GM19238 (cell line): ENCODE measurements at regions not wholly inside any gene's neighbourhood (a gene's known extent, or its start where the extent isn't known, plus 50 kb on each side); places are given as distances from the start of the nearest gene placed in this dataset.

Source experiments
- DNase-seq: peaks from one replicate; pipeline ENCODE4 v3.0.0; 2011; ENCODE audit warnings: low spot score; ENCODE audit not compliant: insufficient read length

- no peak for DNase-seq
These were observed 91.4 kb upstream of the LRIG1 start for GRCh38 chr3:66592016-66592761.

GRCh38 chr3:66592927-66593625 is 92.3 kb upstream of the LRIG1 start:
- no peak for DNase-seq

DNA sequence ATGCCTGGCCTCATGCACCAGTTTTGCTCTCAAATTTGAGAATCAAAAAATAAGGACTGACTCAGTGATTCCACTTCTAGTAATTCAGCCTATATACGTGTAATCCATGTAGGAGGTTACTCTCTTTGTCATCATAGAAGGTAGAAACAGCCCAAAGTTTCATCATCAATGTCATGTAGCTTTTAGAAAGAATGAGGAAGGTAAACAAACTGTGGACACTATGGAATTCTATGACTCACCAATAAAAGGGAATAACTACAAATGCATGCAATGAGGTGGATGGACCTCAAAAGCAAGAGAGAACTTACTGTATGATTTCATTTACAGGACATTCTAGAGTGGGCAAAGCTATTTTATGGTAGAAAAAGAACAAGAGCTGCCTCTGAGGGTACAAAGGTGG is 93.2 kb upstream of the LRIG1 start:
- no peak for DNase-seq

DNA sequence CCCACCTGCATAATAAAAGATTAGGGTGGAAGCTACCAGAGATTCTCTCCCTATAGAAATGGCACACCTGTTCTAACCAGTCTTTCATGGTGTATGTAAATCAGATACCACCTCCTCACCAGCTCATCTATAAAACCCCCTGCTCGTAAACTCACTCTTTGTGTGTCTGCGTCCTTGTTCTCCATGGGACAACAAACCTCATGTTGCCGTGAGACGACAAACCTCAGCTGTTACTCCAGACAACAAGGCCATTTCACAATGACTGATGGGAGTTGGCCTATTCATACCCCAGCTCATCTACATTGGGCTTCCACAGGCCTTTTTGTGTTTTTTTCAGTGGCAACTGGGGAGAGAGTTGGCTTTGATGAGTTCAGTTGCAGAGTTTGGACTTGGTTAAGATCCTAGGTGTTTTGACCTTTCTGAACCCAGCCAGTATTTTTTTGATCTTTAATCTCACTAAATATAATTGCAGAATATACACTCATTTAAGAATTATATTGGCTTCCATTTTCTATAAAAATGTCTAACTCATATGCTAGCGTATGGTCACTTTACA is 96.6 kb upstream of the LRIG1 start:
- DNase-seq: no peak

DNA sequence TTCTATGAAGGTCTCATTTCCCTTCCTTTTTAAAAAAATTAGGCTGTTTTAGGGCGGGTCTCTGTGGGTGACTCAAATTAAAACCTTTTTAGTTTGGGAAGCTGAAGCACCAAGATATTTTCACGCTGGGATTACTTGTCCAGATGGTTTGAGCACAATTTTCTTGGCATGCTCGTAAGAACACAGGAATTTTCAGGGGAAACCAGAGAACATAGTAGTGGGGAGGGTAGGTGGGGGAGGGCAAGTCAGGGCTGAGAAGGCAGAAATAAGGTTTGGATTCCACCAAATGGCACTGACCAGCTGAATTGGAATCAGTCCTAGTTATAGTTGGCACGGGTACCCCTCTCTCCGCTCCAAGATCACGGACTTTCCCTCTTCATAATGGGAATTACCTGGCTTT is 97.3 kb upstream of the LRIG1 start:
- no peak for DNase-seq

DNA sequence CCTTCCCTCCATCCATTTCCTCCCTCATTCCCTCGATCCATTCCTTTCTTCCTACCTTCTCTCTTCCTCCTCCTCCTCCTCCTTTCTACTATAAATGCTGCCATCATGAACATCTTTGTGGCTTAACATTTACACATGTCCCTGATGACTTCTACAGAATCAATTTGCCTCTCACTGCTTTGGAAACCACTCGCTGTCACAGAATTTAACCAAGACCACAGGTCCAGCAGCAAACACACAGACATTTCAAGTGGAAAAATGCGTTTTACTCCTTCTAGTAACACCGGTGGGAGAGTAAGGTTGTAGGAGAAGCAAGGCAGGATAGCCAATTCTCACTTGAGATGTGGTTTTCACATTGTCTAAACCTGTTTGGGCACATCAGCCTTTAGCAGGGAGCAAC is 101.4 kb upstream of the LRIG1 start:
- no peak for DNase-seq

DNA sequence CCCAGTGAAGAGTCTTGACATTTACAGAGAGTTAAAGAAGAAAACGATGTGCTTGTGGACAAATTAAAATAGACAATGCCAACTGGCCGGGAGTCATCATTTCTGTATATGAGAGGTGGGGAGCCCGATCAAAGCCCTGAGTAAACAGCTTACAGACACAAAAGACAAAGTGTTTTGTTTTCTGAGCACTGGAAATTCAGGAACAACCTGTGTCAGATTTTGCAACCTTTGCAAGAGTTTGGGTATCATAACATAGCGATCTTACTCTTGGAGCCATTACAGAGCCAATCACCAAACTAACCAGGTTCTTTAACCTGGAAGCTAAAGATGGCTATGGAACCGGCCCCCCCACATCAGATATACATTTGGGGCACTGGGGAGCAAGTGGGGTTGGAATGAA is 101.9 kb upstream of the LRIG1 start:
- DNase-seq: no peak

GRCh38 chr3:66603151-66603611 is 102.4 kb upstream of the LRIG1 start:
- no peak for DNase-seq

DNA sequence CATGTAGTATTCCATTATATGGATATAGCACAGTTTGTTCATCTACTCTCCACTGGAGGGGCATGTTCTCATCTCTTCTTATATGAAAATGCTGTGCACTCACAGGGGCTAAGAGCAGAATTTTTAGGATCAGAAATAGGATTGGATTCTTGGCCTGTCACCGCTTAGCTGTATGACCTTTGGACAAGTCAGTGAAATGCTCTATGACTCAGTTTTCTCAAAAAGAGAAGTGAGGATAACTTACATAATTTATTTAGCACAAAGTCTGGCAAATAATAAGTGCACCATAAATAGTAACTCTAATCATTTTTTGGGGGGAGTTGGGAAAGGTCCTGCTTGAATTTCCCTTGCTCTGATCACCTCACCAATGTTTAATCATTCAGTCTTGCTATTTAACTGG is 103.7 kb upstream of the LRIG1 start:
- DNase-seq: no peak

- DNase-seq: no peak
These were observed 105.3 kb upstream of the LRIG1 start for GRCh38 chr3:66606126-66606525.

DNA sequence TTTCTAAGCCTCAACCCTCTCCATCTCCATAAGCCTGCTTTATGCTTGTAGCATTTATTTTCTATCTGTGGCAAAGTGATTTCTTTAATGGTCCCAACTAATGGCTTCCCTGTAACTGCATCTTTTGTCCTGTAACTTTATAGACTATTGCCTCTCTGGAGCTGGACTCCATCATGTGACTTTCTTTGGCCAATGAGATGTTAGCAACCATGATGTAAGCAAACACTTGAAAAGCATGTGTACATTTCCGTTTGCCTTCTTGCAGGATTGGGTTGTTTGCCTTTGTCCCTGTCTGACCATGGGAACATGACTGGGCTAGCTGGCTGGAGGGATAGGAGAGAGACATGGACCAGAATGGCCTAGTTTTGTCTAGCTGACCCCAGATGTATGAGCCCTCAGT is 106.0 kb upstream of the LRIG1 start:
- no peak for DNase-seq

DNA sequence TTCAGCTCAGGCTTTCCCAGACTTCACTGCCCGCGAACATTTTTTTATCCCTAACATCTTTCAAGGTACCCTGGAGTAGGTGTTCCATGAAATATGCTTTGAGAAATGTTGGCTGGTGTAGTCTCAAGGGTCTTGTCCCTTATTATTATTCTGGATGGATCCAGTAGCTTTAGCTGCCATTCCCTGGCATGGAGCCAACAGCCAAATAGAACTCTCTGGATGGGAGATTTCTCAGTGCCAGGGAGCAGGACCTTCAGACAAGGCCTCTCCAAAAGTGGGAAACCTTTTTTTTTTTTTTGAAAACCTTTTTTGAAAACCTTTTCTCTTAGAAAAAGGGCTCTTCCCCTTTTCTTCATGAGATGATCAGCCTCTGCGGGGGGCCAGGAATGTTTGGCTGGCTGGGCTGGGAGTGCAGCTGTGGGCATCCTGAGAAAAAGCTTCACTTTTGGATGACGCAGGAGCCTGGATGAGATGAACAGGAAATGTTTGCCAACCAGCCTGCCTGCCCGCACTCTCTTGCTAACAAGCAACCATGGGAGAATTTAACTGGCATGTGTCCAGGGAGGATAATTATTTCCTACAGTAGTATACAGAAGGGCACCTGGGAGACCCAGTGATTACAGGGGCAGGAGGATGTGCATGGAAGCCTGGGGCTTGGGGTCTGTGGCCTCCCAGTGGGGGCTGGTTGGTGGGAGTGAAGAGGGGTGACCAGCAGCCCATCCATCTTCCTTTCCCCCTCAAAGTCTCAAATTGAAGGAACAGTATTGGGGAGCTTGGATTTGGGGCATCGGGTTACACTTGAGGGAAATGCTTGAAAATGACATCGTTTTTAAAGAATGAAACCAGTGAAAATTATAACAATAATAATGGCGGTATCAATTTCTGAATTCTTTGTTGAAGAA is 109.1 kb upstream of the LRIG1 start:
- no peak for DNase-seq

DNA sequence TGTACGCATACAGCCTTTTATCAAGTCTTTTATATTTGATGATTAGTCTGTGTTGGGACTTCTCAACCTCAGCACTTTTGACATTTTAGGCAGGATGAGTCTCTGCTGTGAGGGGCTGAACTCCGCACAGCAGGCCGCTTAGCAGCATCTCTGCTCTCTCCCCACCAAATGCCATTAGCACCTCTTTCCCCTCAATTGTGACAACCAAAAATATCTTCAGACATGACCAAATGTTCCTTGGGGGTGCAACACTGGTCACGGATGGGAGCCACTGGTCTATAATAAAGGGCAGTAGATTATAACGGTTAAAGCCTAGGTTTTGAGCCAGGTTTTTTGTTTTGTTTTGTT is 109.7 kb upstream of the LRIG1 start:
- DNase-seq: no peak

- DNase-seq: no peak
These were observed 115.0 kb upstream of the LRIG1 start for GRCh38 chr3:66615643-66616301.

DNA sequence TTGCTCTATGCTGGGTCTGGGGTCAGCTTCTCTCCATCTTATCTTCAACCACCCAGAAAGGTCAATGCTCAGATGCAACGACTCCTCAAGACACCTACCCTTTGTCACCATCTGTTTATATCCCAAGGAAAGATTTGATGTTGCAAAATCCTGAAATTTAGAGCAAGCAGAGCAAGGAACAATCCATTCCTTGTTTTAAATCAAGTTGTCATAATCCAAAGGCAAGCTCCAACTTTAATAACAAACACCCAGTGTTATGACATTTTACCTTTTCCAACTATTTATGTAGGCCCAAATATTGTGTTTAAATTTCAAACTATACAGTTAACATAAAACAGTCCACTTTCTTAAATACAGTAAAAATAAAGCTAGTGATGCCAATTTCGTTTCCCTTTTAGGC is 116.5 kb upstream of the LRIG1 start:
- no peak for DNase-seq

- DNase-seq: no peak
These were observed 117.2 kb upstream of the LRIG1 start for GRCh38 chr3:66618066-66618465.

GRCh38 chr3:66620296-66620695 is 119.5 kb upstream of the LRIG1 start:
- DNase-seq: no peak

- DNase-seq: no peak
These were observed 122.1 kb upstream of the LRIG1 start for GRCh38 chr3:66622756-66623457.

- no peak for DNase-seq
These were observed 124.8 kb upstream of the LRIG1 start for GRCh38 chr3:66625505-66626216.
